ENCODE measurements at regions not wholly inside any gene's neighbourhood (a gene's known extent, or its start where the extent isn't known, plus 50 kb on each side); places are given as distances from the start of the nearest gene placed in this dataset.
"Not testable (repeated sequence)": the region's sequence is repeated elsewhere in the genome, so short reads cannot be mapped to it uniquely, and the experiment has no call there.

GRCh38 chr12:114123108-114123507, 157.0 kb upstream of the RBM19 start:
- DNase-seq (ENCODE audit: low spot score), result no peak

GRCh38 chr12:114122016-114122415, 155.9 kb upstream of the RBM19 start:
- DNase-seq (ENCODE audit: low spot score), result no peak

GRCh38 chr12:114119316-114119715, 153.2 kb upstream of the RBM19 start:
- DNase-seq (ENCODE audit: low spot score), result no peak

GRCh38 chr12:114096461-114096860, 130.3 kb upstream of the RBM19 start:
- DNase-seq (ENCODE audit: low spot score), result no peak

- no peak for DNase-seq (ENCODE audit: low spot score)
Observed at GRCh38 chr12:114093520-114093919, 127.4 kb upstream of the RBM19 start.

- DNase-seq (ENCODE audit: low spot score), result no peak
Observed at GRCh38 chr12:114092981-114093380, 126.9 kb upstream of the RBM19 start.

GRCh38 chr12:114090211-114090610, 124.1 kb upstream of the RBM19 start:
- no peak for DNase-seq (ENCODE audit: low spot score)

GRCh38 chr12:114073076-114073475, 107.0 kb upstream of the RBM19 start:
- no peak for DNase-seq (ENCODE audit: low spot score)

- no peak for DNase-seq (ENCODE audit: low spot score)
Observed at GRCh38 chr12:114069507-114069906, 103.4 kb upstream of the RBM19 start.

- DNase-seq (ENCODE audit: low spot score), result no peak
Observed at GRCh38 chr12:114064497-114064896, 98.4 kb upstream of the RBM19 start.

- DNase-seq (ENCODE audit: low spot score), result not testable (repeated sequence)
Observed at GRCh38 chr12:114064034-114064433, 97.9 kb upstream of the RBM19 start.

- no peak for DNase-seq (ENCODE audit: low spot score)
Observed at GRCh38 chr12:114063435-114063834, 97.3 kb upstream of the RBM19 start.

GRCh38 chr12:114056351-114056750, 90.2 kb upstream of the RBM19 start:
- not testable (repeated sequence) for DNase-seq (ENCODE audit: low spot score)

- DNase-seq (ENCODE audit: low spot score), result no peak
Observed at GRCh38 chr12:114054982-114055381, 88.9 kb upstream of the RBM19 start.

GRCh38 chr12:114046236-114046998, 80.3 kb upstream of the RBM19 start:
- DNase-seq (ENCODE audit: low spot score), result no peak

GRCh38 chr12:114045349-114045748, 79.2 kb upstream of the RBM19 start:
- no peak for DNase-seq (ENCODE audit: low spot score)

GRCh38 chr12:114041590-114041989, 75.5 kb upstream of the RBM19 start:
- no peak for DNase-seq (ENCODE audit: low spot score)

- DNase-seq (ENCODE audit: low spot score), result no peak
Observed at GRCh38 chr12:114041136-114041535, 75.0 kb upstream of the RBM19 start.

- DNase-seq (ENCODE audit: low spot score), result no peak
Observed at GRCh38 chr12:114038962-114039361, 72.8 kb upstream of the RBM19 start.

- no peak for DNase-seq (ENCODE audit: low spot score)
Observed at GRCh38 chr12:114032801-114033200, 66.7 kb upstream of the RBM19 start.

GRCh38 chr12:114030451-114030850, 64.3 kb upstream of the RBM19 start:
- DNase-seq (ENCODE audit: low spot score), result no peak

- DNase-seq (ENCODE audit: low spot score), result no peak
Observed at GRCh38 chr12:114026805-114027204, 60.7 kb upstream of the RBM19 start.

- no peak for DNase-seq (ENCODE audit: low spot score)
Observed at GRCh38 chr12:114025935-114026334, 59.8 kb upstream of the RBM19 start.

- not testable (repeated sequence) for DNase-seq (ENCODE audit: low spot score)
Observed at GRCh38 chr12:114022081-114022480, 56.0 kb upstream of the RBM19 start.
